ENCODE measurements at regions not wholly inside any gene's neighbourhood (a gene's known extent, or its start where the extent isn't known, plus 50 kb on each side); places are given as distances from the start of the nearest gene placed in this dataset.

- no peak overlapping the region for H3K27ac Mint-ChIP-seq
- CTCF ChIA-PET = no interaction called here
Observed at GRCh38 chr5:97729938-97730337, 546.9 kb upstream of the RIOK2 start.

GRCh38 chr5:97735209-97735608 is 552.2 kb upstream of the RIOK2 start:
- no peaks in the 10 kb centered on the region for H3K27me3 Mint-ChIP-seq
- no peaks in the 10 kb centered on the region for H3K9me3 Mint-ChIP-seq
- intact Hi-C loops (cut with DNase I, micrococcal nuclease) = no loop called here
- ChIA-PET POLR2A (no interaction called here), CTCF (no interaction called here)
- ATAC-seq (ENCODE audit: poor library complexity) (no peak), DNase-seq (no peak)
- H3K4me1 ChIP-seq (ENCODE audit: insufficient read depth, low read length) = no peaks in the 10 kb centered on the region
- TF ChIP-seq, protein P1, sequence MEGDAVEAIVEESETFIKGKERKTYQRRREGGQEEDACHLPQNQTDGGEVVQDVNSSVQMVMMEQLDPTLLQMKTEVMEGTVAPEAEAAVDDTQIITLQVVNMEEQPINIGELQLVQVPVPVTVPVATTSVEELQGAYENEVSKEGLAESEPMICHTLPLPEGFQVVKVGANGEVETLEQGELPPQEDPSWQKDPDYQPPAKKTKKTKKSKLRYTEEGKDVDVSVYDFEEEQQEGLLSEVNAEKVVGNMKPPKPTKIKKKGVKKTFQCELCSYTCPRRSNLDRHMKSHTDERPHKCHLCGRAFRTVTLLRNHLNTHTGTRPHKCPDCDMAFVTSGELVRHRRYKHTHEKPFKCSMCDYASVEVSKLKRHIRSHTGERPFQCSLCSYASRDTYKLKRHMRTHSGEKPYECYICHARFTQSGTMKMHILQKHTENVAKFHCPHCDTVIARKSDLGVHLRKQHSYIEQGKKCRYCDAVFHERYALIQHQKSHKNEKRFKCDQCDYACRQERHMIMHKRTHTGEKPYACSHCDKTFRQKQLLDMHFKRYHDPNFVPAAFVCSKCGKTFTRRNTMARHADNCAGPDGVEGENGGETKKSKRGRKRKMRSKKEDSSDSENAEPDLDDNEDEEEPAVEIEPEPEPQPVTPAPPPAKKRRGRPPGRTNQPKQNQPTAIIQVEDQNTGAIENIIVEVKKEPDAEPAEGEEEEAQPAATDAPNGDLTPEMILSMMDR (IDR thresholded peaks at IDR 0.05) = no peak
- peaks cover 0 to 15% of the 10 kb centered on the region in 2 experiments for H3K9me3 ChIP-seq (ENCODE audit: control insufficient read depth in 1 of 2, insufficient read depth in 1 of 2, low read length in 2 of 2)
- no peak overlapping the region for H3K27ac ChIP-seq (ENCODE audit: low read depth in 1 of 2, low read length in 2 of 2)
- H3K36me3 Mint-ChIP-seq (ENCODE audit: low read depth) = no peaks in the 10 kb centered on the region
- H3K27ac Mint-ChIP-seq = no peak overlapping the region
- no peak overlapping the region for H3K4me3 Mint-ChIP-seq
- no peaks in the 10 kb centered on the region for H3K36me3 ChIP-seq (ENCODE audit: insufficient read depth, low read length)
- no peaks in the 10 kb centered on the region for H3K4me1 Mint-ChIP-seq (ENCODE audit: low read depth)
- no peak overlapping the region for H3K4me3 ChIP-seq (ENCODE audit: low read length)
- H3K27me3 ChIP-seq (ENCODE audit: control insufficient read depth in 1 of 2, insufficient read depth in 2 of 2, low read length in 2 of 2) = no peaks in the 10 kb centered on the region

More at GRCh38 chr5:97729938-97730337, 546.9 kb upstream of the RIOK2 start:
- POLR2A ChIA-PET = no interaction called here
- Mint-ChIP-seq H3K4me1 (ENCODE audit: low read depth) (no peaks in the 10 kb centered on the region), H3K27me3 (no peaks in the 10 kb centered on the region), H3K9me3 (no peaks in the 10 kb centered on the region), H3K36me3 (ENCODE audit: low read depth) (no peaks in the 10 kb centered on the region), H3K4me3 (no peak overlapping the region)
- DNase-seq (no peak), ATAC-seq (ENCODE audit: poor library complexity) (no peak)
- TF ChIP-seq, protein P1 (IDR thresholded peaks at IDR 0.05) = no peak
- H3K9me3 ChIP-seq (ENCODE audit: control insufficient read depth in 1 of 2, insufficient read depth in 1 of 2, low read length in 2 of 2) = peaks cover 0 to 3% of the 10 kb centered on the region in 2 experiments
- H3K27ac ChIP-seq (ENCODE audit: low read depth in 1 of 2, low read length in 2 of 2) = no peak overlapping the region
- intact Hi-C loops (cut with DNase I, micrococcal nuclease) = no loop called here
- H3K36me3 ChIP-seq (ENCODE audit: insufficient read depth, low read length) = no peaks in the 10 kb centered on the region
- H3K4me1 ChIP-seq (ENCODE audit: insufficient read depth, low read length) = no peaks in the 10 kb centered on the region
- H3K4me3 ChIP-seq (ENCODE audit: low read length) = no peak overlapping the region
- no peaks in the 10 kb centered on the region for H3K27me3 ChIP-seq (ENCODE audit: control insufficient read depth in 1 of 2, insufficient read depth in 2 of 2, low read length in 2 of 2)

DNA sequence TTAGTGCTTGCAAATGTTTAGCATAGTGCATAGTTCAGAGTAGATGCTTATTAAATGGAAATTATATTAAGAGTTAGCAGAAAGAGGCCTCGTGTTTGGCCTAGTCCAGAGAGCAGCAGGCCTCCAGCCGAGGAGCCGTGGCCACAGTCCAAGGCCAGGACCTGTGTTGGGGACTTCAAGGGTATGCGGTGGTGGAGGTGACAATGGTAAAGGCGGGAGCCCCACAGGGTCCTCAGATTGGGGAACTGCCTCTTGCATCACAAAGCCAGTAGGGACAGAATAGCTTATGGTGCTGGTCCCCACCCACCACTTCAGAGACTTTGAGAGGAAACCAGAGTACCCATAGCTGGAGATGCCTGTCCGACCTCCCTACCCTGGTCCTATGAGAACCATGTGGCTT is 554.6 kb upstream of the RIOK2 start:
- H3K27me3 Mint-ChIP-seq = no peaks in the 10 kb centered on the region

More for the DNA sequence above, 554.6 kb upstream of the RIOK2 start:
- Mint-ChIP-seq H3K4me3 (no peak overlapping the region), H3K27ac (no peak overlapping the region), H3K36me3 (ENCODE audit: low read depth) (no peaks in the 10 kb centered on the region), H3K4me1 (ENCODE audit: low read depth) (no peaks in the 10 kb centered on the region), H3K9me3 (no peaks in the 10 kb centered on the region)
- ChIA-PET POLR2A (no interaction called here), CTCF (no interaction called here)
- DNase-seq = no peak
- no peak for ATAC-seq (ENCODE audit: poor library complexity)
- no peaks in the 10 kb centered on the region for H3K36me3 ChIP-seq (ENCODE audit: insufficient read depth, low read length)
- no peaks in the 10 kb centered on the region for H3K4me1 ChIP-seq (ENCODE audit: insufficient read depth, low read length)
- intact Hi-C loops (cut with DNase I, micrococcal nuclease) = no loop called here
- TF ChIP-seq, protein P1 (IDR thresholded peaks at IDR 0.05) = no peak
- H3K27me3 ChIP-seq (ENCODE audit: control insufficient read depth in 1 of 2, insufficient read depth in 2 of 2, low read length in 2 of 2) = no peaks in the 10 kb centered on the region
- no peak overlapping the region for H3K27ac ChIP-seq (ENCODE audit: low read depth in 1 of 2, low read length in 2 of 2)
- peaks cover 0 to 15% of the 10 kb centered on the region in 2 experiments for H3K9me3 ChIP-seq (ENCODE audit: control insufficient read depth in 1 of 2, insufficient read depth in 1 of 2, low read length in 2 of 2)
- H3K4me3 ChIP-seq (ENCODE audit: low read length) = no peak overlapping the region
